ENCODE measurements at regions not wholly inside any gene's neighbourhood (a gene's known extent, or its start where the extent isn't known, plus 50 kb on each side); places are given as distances from the start of the nearest gene placed in this dataset.
A peak's percentile ranks its signal among the peaks of the same experiment; 100 is the strongest.

GRCh38 chr14:58816416-58817115, 178.8 kb downstream of the DACT1 start:
- FAIRE-seq, result no peak

GRCh38 chr14:58817846-58818245, 180.1 kb downstream of the DACT1 start:
- FAIRE-seq, result no peak

GRCh38 chr14:58820032-58820431, 182.3 kb downstream of the DACT1 start:
- no peak for FAIRE-seq

- FAIRE-seq, result no peak
Measured at GRCh38 chr14:58821421-58821820, 183.7 kb downstream of the DACT1 start.

- no peak for FAIRE-seq
Measured at GRCh38 chr14:58822856-58823255, 185.1 kb downstream of the DACT1 start.

GRCh38 chr14:58823312-58823711, 185.6 kb downstream of the DACT1 start:
- no peak for FAIRE-seq

- FAIRE-seq, result no peak
Measured at GRCh38 chr14:58824106-58824505, 186.3 kb downstream of the DACT1 start.

GRCh38 chr14:58824796-58825195, 187.0 kb downstream of the DACT1 start:
- no peak for FAIRE-seq

GRCh38 chr14:58825606-58826005, 187.8 kb downstream of the DACT1 start:
- FAIRE-seq, result no peak

GRCh38 chr14:58826845-58827686, 189.3 kb downstream of the DACT1 start:
- FAIRE-seq, result no peak

- no peak for FAIRE-seq
Measured at GRCh38 chr14:58828298-58828697, 190.5 kb downstream of the DACT1 start.

GRCh38 chr14:58829594-58829993, 191.8 kb downstream of the DACT1 start:
- peak; percentile 99 for FAIRE-seq

- peak; percentile 41 for FAIRE-seq
Measured at GRCh38 chr14:58830121-58830520, 192.4 kb downstream of the DACT1 start.

GRCh38 chr14:58832095-58832521, 194.3 kb downstream of the DACT1 start:
- no peak for FAIRE-seq

GRCh38 chr14:58833634-58834378, 196.0 kb downstream of the DACT1 start:
- no peak for FAIRE-seq

- no peak for FAIRE-seq
Measured at GRCh38 chr14:58836303-58836974, 198.7 kb downstream of the DACT1 start.

GRCh38 chr14:58839233-58839632, 201.5 kb downstream of the DACT1 start:
- FAIRE-seq, result no peak

- FAIRE-seq, result no peak
Measured at GRCh38 chr14:58844544-58844943, 206.8 kb downstream of the DACT1 start.

- no peak for FAIRE-seq
Measured at GRCh38 chr14:58846682-58847465, 209.1 kb downstream of the DACT1 start.

- FAIRE-seq, result peak; percentile 56
Measured at GRCh38 chr14:58848365-58848764, 210.6 kb downstream of the DACT1 start.

- FAIRE-seq, result no peak
Measured at GRCh38 chr14:58849601-58850000, 211.8 kb downstream of the DACT1 start.

GRCh38 chr14:58850011-58850410, 212.2 kb downstream of the DACT1 start:
- FAIRE-seq, result no peak
